BJ (cell line): ENCODE measurements at regions not wholly inside any gene's neighbourhood (a gene's known extent, or its start where the extent isn't known, plus 50 kb on each side); places are given as distances from the start of the nearest gene placed in this dataset.

Experiments
- CTCF ChIA-PET: fragments of 350-600 bp; formaldehyde crosslinking; extraction: SDS; loops from one replicate; lab custom pipeline; 2021; ENCODE audit warnings: antibody characterized with exemption, inconsistent platforms; lab: Yijun Ruan, JAX
- POLR2A ChIA-PET: fragments of 300-600 bp; sonication (Branson Sonifier 250); formaldehyde crosslinking; extraction: SDS; loops from one replicate; lab custom pipeline; 2021; ENCODE audit warnings: antibody characterized with exemption; lab: Charles Lee
- DNase-seq: peaks from one replicate; pipeline ENCODE4 v3.0.0-alpha.2; 2011; ENCODE audit warnings: low read depth
- H3K27me3 ChIP-seq: 2 replicates; pipeline ENCODE4 v1.6.0; 2011; ENCODE audit warnings: low read length; ENCODE audit not compliant: control insufficient read depth, insufficient read depth
- H3K36me3 ChIP-seq: 2 replicates; pipeline ENCODE4 v1.5.1; 2011; ENCODE audit warnings: low read length; ENCODE audit not compliant: control insufficient read depth, insufficient read depth
- H3K4me3 ChIP-seq: 2 replicates; pipeline ENCODE4 v1.5.1; 2011; ENCODE audit warnings: low read depth, mild to moderate bottlenecking, control low read depth, low read length
- TF ChIP-seq, protein P1 (sequence below): IDR thresholded peaks from 2 replicates; pipeline ENCODE4 v1.5.1; 2011; ENCODE audit warnings: low read depth, mild to moderate bottlenecking, control low read depth, inconsistent platforms, low read length, moderate library complexity; ENCODE audit not compliant: insufficient read depth

DNA sequence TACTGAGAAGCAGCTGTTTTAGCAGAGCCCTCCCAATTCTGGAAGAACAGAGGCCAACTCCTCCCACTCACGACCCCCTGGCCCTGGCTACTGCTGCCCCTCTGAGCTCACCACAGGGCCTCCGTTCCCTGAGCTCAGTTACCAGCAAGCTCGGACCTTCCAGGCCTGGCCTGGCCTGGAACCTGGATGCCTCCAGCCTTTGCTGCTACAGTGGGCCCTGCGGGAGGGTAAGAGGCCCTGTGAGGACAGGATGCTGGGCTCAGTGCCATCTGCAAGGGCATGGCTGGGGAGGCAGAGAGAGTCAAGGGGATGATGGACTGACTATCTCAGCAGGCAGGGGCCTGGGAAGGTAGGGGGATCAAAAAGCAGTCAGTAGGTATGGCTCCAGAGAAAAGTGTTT lies 209.9 kb upstream of the NCAM1 start:
- ChIA-PET POLR2A (no interaction called here), CTCF (interaction anchor here (1.1 kb wide), 1 partner anchor 8 kb away, joined by 3 read pairs; no protein-coding TSS in a partner anchor)

GRCh38 chr11:112751772-112752171 lies 209.4 kb upstream of the NCAM1 start:
- POLR2A ChIA-PET, result no interaction called here
- Histone ChIP-seq H3K27me3 (no peaks in the 10 kb centered on the region), H3K4me3 (no peak overlapping the region), H3K36me3 (no peaks in the 10 kb centered on the region)
- TF ChIP-seq, protein P1, sequence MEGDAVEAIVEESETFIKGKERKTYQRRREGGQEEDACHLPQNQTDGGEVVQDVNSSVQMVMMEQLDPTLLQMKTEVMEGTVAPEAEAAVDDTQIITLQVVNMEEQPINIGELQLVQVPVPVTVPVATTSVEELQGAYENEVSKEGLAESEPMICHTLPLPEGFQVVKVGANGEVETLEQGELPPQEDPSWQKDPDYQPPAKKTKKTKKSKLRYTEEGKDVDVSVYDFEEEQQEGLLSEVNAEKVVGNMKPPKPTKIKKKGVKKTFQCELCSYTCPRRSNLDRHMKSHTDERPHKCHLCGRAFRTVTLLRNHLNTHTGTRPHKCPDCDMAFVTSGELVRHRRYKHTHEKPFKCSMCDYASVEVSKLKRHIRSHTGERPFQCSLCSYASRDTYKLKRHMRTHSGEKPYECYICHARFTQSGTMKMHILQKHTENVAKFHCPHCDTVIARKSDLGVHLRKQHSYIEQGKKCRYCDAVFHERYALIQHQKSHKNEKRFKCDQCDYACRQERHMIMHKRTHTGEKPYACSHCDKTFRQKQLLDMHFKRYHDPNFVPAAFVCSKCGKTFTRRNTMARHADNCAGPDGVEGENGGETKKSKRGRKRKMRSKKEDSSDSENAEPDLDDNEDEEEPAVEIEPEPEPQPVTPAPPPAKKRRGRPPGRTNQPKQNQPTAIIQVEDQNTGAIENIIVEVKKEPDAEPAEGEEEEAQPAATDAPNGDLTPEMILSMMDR, result no peak
- no peak for DNase-seq
- CTCF ChIA-PET, result no interaction called here

More for the DNA sequence above, 209.9 kb upstream of the NCAM1 start:
- DNase-seq, result no peak
- TF ChIP-seq, protein P1, result no peak
- H3K36me3 ChIP-seq, result no peaks in the 10 kb centered on the region
- no peak overlapping the region for H3K4me3 ChIP-seq
- H3K27me3 ChIP-seq, result no peaks in the 10 kb centered on the region

- Histone ChIP-seq H3K4me3 (no peak overlapping the region), H3K36me3 (no peaks in the 10 kb centered on the region), H3K27me3 (no peaks in the 10 kb centered on the region)
- ChIA-PET CTCF (interaction anchor here (0.9 kb wide), 1 partner anchor 10 kb away, joined by 3 read pairs; no protein-coding TSS in a partner anchor), POLR2A (no interaction called here)
- no peak for DNase-seq
- TF ChIP-seq, protein P1, result no peak
Observed at GRCh38 chr11:112752563-112752962, 208.7 kb upstream of the NCAM1 start.

DNA sequence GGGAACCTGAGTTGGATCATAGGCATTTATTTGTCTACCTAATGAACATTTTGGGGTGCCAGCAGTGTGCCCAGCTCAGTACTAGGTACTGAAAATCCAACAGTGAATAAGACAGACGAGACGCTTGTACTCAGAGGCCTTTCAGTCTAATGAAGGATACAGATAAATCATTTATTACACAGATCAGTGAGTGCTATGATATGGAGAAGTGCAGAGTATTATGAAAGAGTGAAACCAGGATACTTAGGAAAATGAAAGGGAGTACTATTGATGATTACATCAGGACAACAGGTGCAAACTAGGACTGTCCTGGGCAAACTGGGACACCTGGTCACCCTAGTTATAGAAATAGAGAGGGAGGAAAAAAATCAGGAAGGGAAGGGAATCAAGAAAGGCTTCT lies 207.5 kb upstream of the NCAM1 start:
- TF ChIP-seq, protein P1, result no peak
- ChIA-PET POLR2A (no interaction called here), CTCF (no interaction called here)
- Histone ChIP-seq H3K27me3 (no peaks in the 10 kb centered on the region), H3K4me3 (no peak overlapping the region), H3K36me3 (no peaks in the 10 kb centered on the region)
- no peak for DNase-seq

DNA sequence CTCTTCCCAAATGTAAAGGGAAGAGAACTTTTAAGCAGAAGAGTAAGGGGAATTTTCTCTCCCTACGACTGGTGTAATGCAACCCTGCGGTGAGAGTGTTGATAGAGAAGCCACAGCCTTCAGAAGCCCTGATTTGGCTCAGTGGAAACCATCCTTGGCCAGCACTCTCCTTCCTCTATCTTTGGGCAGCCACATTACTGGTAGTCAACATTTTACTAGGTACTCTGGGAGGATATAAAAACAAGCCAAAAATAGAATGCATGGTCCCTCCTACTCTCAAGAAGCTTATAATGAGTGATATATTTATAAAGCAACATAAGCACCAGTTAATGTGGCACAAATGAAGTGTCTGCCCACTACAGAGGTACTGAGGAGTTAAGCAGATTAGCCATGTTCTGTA lies 201.8 kb upstream of the NCAM1 start:
- TF ChIP-seq, protein P1, result no peak
- no peak for DNase-seq
- CTCF ChIA-PET, result interaction anchor here (1.1 kb wide), 1 partner anchor 9 kb away, joined by 3 read pairs; no protein-coding TSS in a partner anchor
- Histone ChIP-seq H3K27me3 (no peaks in the 10 kb centered on the region), H3K4me3 (no peak overlapping the region), H3K36me3 (no peaks in the 10 kb centered on the region)
- POLR2A ChIA-PET, result no interaction called here
